ENCODE measurements at regions not wholly inside any gene's neighbourhood (a gene's known extent, or its start where the extent isn't known, plus 50 kb on each side); places are given as distances from the start of the nearest gene placed in this dataset.
"Not testable (repeated sequence)": the region's sequence is repeated elsewhere in the genome, so short reads cannot be mapped to it uniquely, and the experiment has no call there.

GRCh38 chr16:8183176-8184099 is 406.9 kb downstream of the TMEM114 start:
- no peak for DNase-seq

DNA sequence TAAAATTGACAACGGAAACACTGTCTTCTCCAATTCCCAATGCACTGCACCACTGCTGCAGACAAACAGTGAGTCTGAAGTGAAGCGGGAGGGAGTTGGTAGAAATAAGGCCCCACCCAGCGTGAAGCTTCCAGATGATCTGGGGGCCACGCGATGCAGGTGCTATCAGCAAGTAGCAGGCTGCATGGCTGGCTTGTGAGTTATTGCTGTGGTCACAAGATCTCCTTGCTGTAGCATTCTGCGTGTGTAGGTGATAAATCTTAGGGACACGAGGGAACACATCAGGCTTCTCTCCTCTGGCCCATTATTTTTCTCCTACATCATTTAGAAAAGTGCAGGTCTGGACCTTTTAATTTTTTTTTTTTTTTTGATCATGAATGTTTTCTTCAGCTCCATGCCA is 407.6 kb downstream of the TMEM114 start:
- DNase-seq = no peak

DNA sequence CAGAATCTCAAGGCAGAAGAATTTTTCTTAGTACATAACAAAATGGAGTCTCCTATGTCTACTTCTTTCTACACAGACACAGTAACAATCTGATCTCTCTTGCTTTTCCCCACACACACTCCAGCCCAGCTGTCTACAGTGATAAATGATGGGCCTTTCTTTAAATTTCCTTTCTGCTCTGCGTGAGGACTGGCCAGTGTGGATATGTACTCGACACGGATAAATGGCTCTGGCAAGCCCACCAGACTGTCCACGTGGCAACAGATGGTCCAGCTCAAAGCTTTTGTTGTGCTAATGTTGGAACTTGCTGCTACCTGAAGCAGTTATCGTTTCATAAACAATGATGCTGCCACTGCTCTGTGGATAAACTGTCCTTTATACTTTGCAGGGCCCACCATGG is 410.7 kb downstream of the TMEM114 start:
- no peak for DNase-seq

DNA sequence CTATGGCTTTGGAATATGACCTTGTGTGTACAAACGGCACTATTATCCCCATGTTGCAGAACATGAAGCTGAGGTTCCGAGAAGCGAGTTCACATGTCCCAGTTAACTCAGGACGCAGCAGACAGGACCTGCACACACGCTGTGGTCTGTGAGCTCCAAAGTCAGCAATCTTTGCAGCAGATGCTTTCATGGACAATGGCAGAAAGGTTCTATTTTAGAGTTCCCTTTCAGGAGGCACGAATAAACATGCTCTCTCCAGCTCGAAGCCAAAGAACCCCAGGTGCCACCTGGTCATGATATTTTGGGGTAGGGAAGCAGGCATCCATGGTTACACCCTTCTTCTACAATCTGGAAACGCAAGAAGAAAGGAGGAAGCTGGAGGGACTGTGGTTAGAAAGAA is 412.0 kb downstream of the TMEM114 start:
- no peak for DNase-seq

GRCh38 chr16:8175411-8175810 is 414.9 kb downstream of the TMEM114 start:
- DNase-seq = no peak

GRCh38 chr16:8173111-8173644 is 417.1 kb downstream of the TMEM114 start:
- peak; percentile 49 to 77 for DNase-seq

GRCh38 chr16:8172551-8172950 is 417.8 kb downstream of the TMEM114 start:
- no peak for DNase-seq

DNA sequence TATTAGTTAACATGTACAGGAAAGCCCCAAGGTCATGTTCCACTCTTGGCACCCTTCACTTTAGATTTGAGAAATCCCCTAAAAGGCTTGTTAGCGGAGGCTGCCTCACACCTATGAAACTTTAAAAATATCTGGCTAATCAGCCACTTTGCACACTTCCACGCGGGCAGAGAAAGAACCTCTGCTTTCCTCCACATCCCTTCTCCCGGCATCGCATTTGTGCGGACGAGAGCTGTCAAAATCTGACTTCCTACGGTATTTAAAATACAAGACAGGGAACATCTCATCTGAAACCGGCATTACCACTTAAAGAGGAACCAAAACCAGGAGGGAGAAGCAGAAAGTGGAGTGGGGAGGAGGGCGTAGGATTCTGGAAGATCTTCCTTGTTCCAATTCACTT is 422.3 kb downstream of the TMEM114 start:
- no peak for DNase-seq

DNA sequence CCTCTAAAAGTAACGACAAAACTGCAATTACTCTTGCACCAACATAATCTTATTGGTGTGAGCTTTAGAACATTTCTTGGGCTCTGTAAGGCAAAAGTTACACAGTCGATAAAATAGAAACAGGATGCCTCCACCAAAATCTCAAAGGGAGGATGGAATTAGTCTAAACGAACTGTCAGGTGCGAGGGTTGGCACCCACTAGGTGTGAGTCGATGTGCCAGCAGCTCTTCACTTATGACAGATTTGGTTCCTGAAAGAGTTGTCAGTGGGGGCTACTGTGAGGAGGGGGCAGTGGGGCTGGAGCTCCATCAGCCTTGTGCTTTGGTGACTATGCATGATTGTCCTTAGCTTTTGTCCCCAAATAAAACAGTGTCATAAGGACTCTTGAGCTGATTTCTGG is 422.9 kb downstream of the TMEM114 start:
- DNase-seq = no peak

DNA sequence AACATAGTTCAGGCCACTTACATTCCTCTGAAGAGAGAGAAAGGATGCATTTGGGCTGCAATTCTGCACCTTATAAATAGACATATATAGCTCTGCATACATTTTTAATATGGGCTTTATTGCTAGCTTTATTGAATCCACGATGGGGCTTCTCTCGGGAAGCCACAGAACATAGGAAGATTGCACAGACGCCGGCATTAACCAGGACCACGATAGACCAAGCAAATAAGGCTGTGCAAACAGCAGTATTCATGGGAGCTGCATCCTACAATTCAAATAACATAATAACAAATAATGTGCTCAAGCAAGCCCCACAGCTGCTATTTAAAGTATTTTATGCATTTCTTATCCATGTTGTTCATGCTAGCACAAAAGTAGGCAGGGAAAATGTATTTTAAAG is 432.3 kb downstream of the TMEM114 start:
- no peak for DNase-seq

GRCh38 chr16:8155275-8155674 is 435.0 kb downstream of the TMEM114 start:
- DNase-seq = no peak

DNA sequence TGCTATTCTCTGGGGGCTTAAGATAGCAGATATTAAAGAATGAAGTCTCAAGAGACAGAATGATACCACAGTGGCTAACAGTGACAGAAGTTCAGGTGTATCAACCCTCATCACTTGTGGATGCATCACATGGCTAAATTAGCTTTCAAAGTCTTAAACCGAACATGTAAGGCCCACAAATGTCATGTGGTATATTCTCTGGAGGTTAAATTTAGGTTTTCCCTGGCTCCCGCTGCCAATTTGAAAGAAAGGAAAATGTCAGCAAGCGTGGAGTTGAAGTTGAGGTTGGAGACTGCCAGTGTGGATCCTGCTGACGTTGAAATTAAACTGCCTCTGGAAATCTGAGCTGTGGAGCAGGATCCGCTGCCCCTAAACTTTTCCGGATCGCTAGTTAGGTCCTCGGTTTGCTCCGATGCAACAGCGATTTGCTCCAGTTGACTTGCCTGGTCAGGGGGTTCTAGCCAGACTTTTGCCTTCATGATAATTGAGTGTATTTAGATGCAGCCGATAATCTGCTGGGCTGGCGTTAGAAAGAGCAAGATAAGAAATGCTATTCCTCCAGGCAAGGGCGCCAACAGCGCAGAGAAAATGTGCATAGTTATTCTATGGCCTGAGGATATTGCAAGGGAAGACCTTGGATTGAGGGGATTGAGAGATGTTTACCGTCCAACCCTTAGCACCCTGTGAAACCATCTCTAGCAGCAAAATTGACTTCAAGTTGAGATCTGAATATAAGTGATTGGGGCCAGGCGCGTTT is 443.9 kb downstream of the TMEM114 start:
- no peak for DNase-seq

DNA sequence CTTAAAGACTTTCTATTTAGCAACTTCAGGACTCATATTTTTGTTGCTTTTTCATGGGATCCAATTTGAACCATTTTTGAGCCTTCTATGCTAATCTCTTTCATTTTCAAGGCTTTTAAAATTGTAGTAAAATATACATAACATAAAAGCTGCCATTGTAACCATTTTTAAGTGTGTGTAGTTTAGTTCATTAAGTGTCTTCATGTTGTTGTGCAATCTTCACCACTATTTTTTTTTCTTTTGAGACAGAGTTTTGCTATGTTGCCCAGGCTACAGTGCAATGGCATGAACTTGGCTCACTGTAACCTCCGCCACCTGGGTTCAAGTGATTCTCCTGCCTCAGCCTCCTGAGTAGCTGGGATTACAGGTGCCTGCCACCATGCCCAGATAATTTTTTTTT is 451.6 kb downstream of the TMEM114 start:
- DNase-seq = no peak

- no peak for DNase-seq
Observed at GRCh38 chr16:8137606-8138005, 452.7 kb downstream of the TMEM114 start.

DNA sequence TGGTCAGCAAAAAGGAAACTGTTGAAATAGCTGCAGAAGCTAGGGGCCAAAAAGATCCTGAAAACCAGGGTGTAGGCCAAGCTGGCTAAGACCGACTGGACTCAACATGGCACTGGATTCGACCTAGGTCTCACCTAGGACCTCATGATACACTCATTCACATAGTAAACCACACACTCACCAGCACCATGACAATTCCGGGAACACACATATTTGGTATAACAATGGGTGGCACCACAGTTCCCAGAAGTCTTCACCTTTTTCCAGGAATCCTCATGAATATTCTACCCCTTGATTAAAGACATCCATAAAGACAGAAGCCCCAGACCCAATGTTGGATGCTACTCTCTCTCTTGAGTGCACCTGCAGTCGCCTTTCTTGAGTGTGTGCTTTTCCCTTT is 460.1 kb downstream of the TMEM114 start:
- DNase-seq = no peak

- no peak for DNase-seq
Observed at GRCh38 chr16:8127070-8127469, 463.2 kb downstream of the TMEM114 start.

- DNase-seq = no peak
Observed at GRCh38 chr16:8126313-8126712, 464.0 kb downstream of the TMEM114 start.

DNA sequence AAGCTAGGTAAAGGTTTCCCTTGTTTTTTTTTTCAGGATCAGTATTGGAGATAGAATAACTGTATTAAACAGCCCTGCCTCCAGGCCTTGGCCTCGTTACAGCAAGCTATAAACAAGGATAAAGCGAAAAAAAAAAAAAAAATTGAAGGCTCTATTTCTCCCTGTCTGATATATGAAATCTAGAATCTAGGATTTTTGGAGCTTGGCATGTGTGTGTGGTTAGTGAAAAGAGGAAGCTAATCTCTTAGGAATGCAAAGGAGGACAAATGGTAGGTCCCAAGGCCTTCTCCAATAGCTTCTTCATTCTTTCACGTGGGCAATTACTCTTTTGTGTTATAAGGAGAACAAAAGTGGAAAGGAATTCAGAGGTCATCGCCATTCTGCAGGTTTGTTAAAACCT is 470.3 kb downstream of the TMEM114 start:
- no peak for DNase-seq

- DNase-seq = no peak
Observed at GRCh38 chr16:8115814-8116213, 474.5 kb downstream of the TMEM114 start.

DNA sequence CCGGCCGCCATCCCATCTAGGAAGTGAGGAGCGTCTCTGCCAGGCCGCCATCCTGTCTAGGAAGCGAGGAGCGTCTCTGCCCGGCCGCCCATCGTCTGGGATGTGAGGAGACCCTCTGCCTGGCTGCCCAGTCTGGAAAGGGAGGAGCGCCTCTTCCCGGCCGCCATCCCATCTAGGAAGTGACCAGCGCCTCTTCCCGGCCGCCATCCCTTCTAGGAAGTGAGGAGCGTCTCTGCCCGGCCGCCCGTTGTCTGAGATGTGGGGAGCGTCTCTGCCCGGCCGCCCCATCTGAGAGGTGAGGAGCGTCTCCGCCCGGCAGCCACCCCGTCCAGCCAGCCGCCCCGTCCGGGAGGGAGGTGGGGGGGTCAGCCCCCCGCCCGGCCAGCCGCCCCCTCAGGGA is 475.4 kb downstream of the TMEM114 start:
- DNase-seq = not testable (repeated sequence)

DNA sequence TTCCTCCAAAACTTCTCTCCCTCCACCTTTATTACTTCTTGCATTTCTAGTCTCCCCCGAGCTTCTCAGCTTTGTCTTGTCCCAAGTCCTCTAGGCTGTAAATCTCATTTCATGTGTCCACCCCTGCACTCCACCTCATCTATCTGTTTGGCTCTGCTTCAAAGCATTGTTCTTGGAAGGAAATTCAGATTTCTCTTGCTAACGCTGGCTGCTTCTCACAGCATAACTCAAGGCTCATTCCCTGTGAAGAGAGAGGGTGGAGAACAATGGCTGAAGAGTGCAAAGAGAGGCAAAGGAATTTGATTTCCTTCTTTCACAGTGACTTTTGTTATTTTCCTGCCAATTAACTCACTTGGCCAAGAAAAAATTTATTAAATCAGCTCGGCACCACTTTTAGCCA is 476.5 kb downstream of the TMEM114 start:
- DNase-seq = no peak

DNA sequence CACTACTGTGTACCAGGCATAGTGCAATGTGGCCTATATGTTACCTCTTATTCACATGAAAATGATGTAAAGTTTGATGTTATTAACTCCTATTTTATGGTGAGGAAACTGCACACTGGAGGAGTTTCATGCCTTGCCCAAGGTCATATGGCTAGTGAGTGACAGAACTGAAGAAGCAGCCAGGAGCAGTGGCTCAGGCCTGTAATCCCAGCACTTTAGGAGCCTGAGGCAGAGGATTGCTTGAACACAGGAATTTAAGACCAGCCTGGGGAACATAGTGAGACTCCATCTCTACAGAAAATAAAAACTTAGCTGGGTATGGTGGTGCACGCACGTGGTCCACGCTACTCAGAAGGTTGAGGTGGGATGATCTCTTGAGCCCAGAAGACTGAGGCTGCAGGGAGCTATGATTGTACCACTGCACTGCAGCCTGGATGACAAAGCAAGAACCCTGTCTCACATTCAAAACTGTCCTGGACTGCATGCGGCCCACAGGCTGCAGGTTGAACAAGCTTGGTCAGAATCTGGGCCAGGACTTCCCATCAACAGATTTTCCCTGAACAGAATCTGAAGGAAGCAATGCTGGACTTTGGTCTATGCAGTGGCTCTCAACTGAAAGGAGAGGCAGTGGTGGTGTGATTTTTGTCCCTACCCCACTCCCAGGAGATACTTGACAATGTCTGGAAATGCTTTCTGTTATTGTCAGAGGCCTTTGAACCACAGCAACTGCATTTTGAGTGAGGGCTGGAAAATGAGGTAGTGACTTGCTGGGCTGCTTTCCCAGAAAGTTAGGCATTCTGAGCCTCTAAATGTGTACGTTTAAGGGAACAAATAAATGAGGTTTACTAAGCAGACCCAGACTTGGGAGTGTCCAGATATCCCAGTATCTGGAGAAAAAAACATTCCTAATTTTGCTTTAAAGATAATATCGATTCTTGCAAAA is 479.5 kb downstream of the TMEM114 start:
- DNase-seq = no peak

Data from NCI-H524 (cell line).